GM12874 (cell line): ENCODE measurements at regions not wholly inside any gene's neighbourhood (a gene's known extent, or its start where the extent isn't known, plus 50 kb on each side); places are given as distances from the start of the nearest gene placed in this dataset.

ENCODE experiments used
- CTCF ChIP-seq: IDR thresholded peaks from 2 replicates; pipeline ENCODE4 v1.5.1; 2011; ENCODE audit warnings: low read depth, mild to moderate bottlenecking, control low read depth, low read length, moderate library complexity; ENCODE audit not compliant: insufficient read depth

- TF ChIP-seq CTCF: no peak
These were observed 524.4 kb upstream of the RGMA start for GRCh38 chr15:93613386-93613785.

- no peak for TF ChIP-seq CTCF
These were observed 523.9 kb upstream of the RGMA start for GRCh38 chr15:93612953-93613352.

GRCh38 chr15:93610944-93611343 lies 521.9 kb upstream of the RGMA start:
- no peak for TF ChIP-seq CTCF

GRCh38 chr15:93608643-93609148 lies 519.7 kb upstream of the RGMA start:
- TF ChIP-seq CTCF: no peak

- TF ChIP-seq CTCF: no peak
These were observed 514.5 kb upstream of the RGMA start for GRCh38 chr15:93603550-93603949.

- no peak for TF ChIP-seq CTCF
These were observed 498.1 kb upstream of the RGMA start for GRCh38 chr15:93587059-93587521.

- TF ChIP-seq CTCF: no peak
These were observed 496.0 kb upstream of the RGMA start for GRCh38 chr15:93585012-93585411.
